Ecto neural progenitor cell (in vitro differentiated cells): ENCODE measurements at regions not wholly inside any gene's neighbourhood (a gene's known extent, or its start where the extent isn't known, plus 50 kb on each side); places are given as distances from the start of the nearest gene placed in this dataset.

Experiments used
- DNase-seq: peaks from one replicate; pipeline ENCODE4 v3.0.0-alpha.2; 2018; ENCODE audit warnings: low spot score

GRCh38 chr10:44030738-44031137 is 354.2 kb downstream of the CXCL12 start:
- DNase-seq = no peak

GRCh38 chr10:44030132-44030531 is 354.8 kb downstream of the CXCL12 start:
- peak; percentile 45 for DNase-seq

- DNase-seq = peak; percentile 18
Observed at GRCh38 chr10:44028384-44029137, 356.3 kb downstream of the CXCL12 start.

GRCh38 chr10:44024356-44025116 is 360.4 kb downstream of the CXCL12 start:
- no peak for DNase-seq

GRCh38 chr10:44023517-44023916 is 361.4 kb downstream of the CXCL12 start:
- no peak for DNase-seq

- no peak for DNase-seq
Observed at GRCh38 chr10:44022203-44022602, 362.7 kb downstream of the CXCL12 start.

- DNase-seq = no peak
Observed at GRCh38 chr10:44020322-44021111, 364.4 kb downstream of the CXCL12 start.

- no peak for DNase-seq
Observed at GRCh38 chr10:44017483-44018145, 367.3 kb downstream of the CXCL12 start.

- DNase-seq = no peak
Observed at GRCh38 chr10:44016589-44017482, 368.1 kb downstream of the CXCL12 start.

GRCh38 chr10:44015702-44016500 is 367.2 kb upstream of the ZNF32 start:
- DNase-seq = no peak

- no peak for DNase-seq
Observed at GRCh38 chr10:44014644-44015250, 366.1 kb upstream of the ZNF32 start.

GRCh38 chr10:44013981-44014380 is 365.3 kb upstream of the ZNF32 start:
- no peak for DNase-seq

GRCh38 chr10:44012921-44013320 is 364.2 kb upstream of the ZNF32 start:
- no peak for DNase-seq

- no peak for DNase-seq
Observed at GRCh38 chr10:44011603-44011981, 362.9 kb upstream of the ZNF32 start.

GRCh38 chr10:44010873-44011602 is 362.4 kb upstream of the ZNF32 start:
- DNase-seq = no peak

- DNase-seq = no peak
Observed at GRCh38 chr10:44009891-44010632, 361.4 kb upstream of the ZNF32 start.

- no peak for DNase-seq
Observed at GRCh38 chr10:44008917-44009709, 360.4 kb upstream of the ZNF32 start.
